Stimulated activated naive CD4-positive, alpha-beta T cell (primary cell): ENCODE measurements at regions not wholly inside any gene's neighbourhood (a gene's known extent, or its start where the extent isn't known, plus 50 kb on each side); places are given as distances from the start of the nearest gene placed in this dataset.

Experiments
- DNase-seq, 6 experiments: peaks; one replicate each; lab custom pipeline; 2025; lab: John Stamatoyannopoulos, UW

DNA sequence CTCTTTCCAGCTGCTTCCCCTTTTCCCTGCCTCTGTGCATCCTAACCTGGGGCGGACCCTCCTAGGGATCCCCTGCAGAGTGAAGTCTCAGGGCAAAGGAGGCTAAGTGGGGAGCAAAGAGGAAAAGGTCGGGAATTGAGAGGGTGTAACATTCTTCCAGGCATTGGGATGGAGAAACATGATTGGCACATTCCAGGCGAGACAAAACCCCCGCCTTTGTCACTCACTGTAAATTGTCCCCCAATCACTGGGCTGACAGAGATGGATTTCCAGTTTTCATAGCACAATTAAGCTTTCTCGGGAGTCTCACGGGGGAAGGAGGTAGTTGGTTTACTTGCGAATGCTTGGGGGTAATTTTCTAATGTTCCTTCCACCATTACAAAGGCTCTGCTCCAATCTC is 74.9 kb downstream of the MIAT start:
- no peak for DNase-seq

DNA sequence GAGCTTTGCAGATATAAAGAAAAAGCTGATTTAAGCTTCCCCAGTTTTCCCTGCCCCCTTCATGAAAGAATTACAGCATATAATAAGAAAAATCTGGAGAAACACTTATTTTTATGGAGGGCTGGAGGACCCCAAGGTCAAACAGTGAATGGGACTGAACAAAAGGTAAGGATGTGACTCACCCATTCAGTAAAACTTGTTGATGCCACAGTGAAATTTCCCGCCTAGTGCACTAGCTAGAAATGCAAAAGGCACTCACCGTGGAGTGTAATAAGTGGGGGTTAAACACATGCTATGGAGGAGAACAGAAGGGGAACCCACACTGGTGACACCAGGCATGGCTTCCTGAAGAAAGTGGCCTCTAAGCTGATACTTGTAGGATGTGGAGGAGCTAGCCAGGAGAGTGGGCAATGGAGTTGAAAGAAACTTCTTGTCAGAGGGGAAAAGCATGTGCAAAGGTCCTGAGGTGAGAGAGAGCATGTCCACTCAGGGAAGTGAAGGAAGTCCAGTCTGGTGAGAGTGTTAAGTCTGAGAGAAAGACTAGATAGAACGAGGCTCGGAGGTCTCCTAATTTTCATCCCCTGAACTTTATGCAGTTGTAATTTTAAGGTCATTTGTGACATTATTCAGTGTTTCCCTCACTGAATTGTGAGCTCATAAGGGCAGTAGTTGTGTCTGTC is 77.1 kb downstream of the MIAT start:
- no peak for DNase-seq

DNA sequence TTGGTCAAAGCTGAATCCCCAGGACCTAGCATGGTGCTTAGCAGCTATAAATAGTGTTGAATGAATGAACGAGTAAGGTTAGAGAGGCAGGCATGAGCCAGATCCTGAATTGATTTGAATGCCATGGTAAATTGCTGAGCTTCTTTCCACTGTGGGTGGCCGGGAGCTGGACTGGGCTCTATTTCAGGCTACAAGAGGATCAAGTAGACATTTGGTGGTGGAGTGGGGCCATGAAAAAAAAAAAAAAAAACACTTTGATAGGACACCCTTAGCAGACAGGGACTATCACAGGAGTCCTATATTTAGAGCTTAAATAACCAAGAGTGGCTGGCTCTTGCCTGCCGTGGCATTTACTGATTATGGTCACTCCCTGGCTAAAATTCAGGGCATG is 77.6 kb downstream of the MIAT start:
- DNase-seq: no peak

DNA sequence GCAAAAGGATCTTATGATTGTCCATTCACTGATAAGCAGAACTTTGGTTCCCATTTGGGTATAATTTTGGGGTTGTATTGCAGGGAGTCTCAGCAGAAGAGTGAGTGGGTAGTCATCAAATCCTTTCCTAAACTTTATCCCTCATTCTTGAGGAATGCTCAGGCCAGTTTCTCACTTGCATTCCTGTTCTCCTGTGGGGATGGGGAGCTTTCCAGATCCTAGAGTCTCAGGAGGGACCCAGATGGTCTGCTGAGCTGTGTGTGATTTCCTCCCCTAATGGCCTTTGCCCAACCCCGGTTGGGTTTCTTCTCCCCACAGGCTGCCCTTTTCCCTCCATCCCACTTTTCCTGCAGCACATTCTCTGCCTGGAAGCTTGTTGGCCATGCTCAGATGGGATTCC is 79.9 kb downstream of the MIAT start:
- no peak for DNase-seq

DNA sequence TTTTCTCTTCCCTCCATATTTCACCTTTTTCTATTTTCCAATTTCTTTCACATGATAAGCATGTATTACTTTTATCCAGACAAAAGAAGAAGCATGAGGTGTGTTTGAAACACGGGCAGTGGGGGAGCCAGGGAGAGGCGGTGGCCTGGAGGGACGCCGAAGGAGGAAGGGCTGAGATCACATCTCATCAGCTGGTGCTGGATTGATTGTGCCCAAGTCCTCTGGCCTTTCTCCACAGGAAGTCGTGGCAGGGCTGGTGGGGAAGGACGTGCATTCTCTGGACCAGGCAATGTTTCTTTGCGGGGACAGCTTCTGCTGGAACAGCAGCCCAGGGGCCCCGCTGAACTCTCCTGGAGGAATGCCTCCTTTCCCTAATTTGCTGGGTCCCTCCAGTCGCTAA is 82.9 kb downstream of the MIAT start:
- no peak for DNase-seq

DNA sequence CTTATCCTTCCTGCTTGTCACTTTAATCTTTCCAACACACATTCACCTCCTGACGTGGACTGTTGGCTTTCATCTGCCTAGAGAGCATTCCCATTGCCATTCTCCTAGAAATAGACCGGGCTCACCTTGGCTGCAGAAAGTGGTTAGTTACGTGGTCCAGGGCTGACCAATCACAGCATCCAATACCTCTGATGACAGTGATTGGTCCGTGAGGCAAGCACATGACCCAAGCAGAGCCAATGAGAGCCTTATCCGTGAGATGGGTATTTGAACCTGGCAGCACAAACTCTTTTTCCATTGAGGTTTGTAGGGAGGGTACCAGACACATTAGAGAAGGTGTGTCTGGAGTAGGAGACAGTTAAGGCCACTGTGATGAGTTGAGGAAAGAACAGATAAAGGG is 85.8 kb downstream of the MIAT start:
- DNase-seq: no peak

DNA sequence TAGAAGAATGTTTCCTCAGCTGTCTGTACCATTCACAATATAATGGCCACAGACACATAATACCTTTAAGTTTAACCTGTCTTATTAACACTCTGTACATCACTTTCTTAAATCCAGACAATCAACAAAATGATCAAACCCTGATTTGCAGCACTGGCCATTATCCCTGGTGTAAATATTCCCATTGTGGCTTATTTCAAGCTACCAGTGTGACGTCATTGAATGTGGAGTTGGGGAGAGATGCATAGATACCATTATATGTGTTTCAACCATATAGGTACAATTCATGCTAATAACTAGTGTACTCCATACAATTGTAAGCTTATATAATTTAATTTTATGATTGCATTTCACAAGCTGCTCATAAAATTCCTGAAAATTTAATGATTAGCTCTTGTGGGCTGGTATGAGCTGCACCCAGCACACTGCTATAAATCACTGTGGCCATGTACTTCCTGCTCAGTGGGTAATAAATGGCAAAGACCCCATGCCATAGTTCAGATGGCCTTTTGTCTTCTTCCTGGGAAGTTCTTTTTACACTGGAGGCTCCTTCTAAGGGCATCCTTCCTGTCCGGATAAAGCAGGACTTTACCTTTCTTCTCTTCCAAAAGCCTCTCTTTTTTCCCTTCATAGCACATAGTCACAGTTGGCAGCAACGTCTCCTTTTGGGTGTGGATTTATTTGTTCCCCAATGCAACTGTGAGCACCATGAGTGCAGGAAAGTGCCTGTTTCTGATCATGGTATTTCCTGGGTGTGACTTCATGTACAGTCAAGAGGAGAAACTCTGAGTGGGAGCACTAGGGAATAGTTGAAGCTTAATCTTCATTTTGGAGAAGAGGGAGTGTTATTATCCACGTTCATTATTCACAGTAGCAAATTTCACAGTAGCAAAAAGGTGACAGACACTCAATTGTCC is 87.8 kb downstream of the MIAT start:
- no peak for DNase-seq

DNA sequence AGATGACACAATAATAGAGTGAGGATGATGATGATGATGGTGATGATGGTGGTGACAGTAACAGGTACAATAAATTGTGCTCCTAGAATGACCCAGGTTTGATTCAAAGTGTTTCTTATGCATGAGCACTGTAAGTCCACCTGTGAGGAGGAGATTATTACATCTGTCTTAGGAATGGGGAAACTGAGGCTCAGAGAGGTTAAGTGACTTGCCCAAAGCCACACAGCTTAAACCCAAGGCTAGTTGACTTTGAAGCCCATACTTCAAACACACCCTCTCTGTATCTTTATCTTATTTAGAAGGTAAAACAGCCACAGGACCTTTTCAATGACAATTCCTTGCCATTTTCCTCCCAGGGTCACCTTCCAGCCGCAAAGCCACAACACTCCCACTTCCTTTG is 88.9 kb downstream of the MIAT start:
- no peak for DNase-seq

DNA sequence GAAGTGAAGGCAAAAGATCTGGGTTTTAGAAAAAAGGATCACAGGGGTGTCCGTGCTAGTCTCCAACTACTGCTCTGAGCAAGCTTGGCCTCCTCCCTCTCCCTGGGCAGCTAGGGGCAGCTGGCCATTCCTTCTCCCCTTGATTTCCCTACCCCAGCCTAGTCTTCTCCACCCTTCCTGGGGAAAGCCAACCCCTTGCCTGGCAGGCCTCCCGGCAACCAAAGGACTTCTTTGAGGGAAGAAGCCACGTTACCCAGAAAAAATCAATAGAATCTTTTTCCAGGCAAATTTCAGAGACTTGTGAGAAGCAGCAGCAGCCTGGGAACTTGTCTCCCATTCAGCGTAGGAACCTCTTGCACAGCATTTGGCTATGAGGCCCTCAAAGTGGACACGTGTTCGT is 91.5 kb downstream of the MIAT start:
- no peak for DNase-seq

DNA sequence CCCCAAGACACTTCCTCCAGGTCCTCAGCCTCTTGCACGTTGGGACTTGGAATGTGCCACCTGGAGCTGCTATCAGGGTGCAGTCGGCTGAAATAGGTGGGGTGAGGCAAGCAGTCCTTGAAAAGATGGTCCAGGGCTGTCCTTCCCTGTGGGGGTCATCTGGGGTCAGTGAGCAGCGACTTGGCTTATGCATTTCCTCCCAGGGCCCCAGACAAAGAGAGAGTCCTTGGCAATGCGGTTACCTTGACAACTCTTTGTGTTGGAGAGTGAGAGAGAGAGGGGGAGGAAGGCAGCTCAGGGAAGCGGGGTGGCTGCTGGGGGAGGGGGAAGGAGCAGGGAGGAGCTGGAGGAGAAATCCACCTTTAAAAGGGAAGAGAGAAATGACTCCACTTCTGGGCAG is 93.8 kb downstream of the MIAT start:
- DNase-seq: no peak

DNA sequence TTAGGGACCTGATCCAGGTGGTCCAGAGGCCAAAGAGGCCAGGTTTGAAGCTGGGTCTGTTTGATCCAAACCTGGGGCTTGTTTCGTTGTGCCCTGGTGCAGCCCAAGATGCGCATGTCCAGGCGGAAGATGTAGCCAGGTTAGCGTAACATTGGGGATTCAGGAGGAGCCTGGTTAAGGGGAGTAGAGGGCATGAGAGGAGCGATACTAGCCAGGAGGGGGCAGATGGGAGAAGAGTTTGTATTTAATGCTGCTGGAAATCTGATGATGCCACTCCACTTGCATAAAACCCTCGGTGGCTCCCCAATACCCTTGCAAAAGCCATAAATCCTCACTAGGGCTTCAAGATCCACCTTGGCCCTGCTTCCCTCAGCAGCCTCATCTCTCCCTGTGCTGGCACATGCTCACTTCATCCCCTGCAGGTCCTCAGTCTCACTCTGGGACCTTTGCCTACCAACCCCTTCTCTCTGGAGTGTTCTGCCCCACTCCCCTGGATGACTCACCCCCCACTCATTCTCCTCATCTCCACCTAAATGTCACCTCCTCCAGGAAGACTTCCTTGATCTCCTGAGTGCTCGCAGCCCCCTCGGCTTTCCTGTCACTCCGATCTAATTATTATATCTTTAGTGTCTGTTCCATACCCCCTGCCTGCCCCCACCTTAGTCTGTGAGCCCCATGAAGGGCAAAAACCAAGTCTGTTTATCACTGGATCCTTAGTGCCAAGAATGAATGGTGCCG is 95.9 kb downstream of the MIAT start:
- DNase-seq: no peak

DNA sequence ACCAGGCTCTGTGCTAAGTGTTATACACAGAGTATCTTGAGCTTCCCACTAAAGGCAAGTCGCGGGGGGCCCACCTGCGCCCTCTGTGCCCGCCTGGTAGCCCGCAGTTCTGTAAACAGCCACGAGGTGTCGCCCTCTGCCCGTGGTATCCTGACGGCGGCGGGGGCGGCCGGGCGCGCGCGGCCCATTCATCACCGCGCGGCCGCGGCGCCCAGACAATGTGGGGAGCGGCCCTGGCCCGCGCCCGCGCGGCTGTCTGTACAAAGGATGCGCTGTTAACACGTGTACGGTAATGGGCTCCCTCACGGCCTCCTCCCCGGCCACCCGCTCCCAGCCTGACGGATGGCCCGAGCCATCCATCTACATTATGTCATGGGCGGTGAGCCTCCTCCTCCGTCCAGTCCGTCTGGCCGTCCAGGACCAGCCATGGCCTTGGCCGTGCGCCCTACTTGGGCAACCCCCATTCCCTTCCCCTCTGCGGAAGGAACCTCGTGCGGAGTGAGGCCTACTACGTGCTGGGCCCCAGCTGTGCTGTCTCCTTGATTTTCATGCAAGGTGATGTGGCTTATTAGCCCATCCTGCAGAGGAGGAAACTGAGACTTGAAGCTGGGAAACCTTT is 99.4 kb downstream of the MIAT start:
- DNase-seq: peak in 4 of 6 experiments; percentile 3 to 50 (median 4)

DNA sequence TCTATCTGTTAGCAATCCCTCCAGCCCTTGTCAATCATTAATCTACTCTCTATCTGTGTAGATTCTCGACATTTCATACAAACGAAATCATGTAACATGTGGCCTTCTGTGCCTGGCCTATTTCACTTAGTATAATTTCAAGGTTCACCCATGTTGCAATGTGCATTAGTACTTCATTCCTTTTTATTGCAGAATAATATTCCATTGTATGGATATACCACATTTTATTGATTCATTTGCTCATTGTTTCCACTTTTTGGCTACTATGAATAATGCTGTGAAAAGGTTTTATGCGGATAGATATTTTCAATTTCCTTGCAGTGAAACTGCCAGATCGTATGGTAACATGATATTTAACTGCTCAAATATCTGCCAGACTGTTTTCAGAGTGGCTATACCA is 100.1 kb downstream of the MIAT start:
- DNase-seq: no peak

DNA sequence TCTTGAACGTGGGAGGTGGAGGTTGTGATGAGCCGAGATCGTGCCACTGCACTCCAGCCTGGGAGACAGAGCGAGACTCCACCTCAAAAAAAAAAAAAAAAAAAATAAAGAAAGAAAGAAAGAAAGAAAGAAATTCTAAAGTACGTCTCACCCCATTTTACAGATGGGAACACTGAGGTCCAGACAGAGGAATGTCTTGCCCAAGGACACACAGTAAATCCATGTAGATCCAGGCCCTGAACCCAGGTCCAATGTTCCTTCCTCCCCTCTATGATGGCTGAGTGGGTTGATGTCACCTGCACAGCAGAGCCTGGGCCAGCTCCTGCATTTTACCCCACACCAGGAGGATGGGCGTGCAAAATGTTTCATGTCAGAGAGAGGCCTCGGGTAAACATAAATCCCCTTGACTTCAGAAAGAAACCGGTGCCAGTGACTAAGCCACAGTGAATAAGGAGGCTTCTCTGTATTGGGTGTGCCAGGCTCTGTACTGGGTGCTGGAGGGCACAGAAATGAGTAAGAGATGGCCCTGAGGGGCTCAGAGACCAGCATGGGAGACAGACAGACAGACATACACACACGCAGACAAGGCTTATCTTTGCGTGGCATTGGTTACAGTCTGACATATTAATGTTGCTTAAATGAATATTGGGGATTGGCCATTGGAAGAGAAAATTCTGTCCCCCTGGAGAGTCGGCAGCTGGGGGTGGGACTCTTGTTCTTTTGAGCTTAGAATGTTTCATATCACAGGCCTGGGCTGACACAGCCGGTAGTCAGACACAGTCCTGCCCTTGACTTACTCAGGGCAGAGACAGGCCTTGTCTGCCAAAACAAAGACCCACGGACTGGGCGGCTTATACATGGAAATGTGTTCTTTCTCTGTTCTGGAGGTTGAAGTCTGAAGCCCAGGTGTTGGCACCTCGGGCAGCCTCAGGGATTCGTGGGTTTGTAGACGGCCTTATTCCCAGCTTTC is 105.4 kb downstream of the MIAT start:
- DNase-seq: no peak

DNA sequence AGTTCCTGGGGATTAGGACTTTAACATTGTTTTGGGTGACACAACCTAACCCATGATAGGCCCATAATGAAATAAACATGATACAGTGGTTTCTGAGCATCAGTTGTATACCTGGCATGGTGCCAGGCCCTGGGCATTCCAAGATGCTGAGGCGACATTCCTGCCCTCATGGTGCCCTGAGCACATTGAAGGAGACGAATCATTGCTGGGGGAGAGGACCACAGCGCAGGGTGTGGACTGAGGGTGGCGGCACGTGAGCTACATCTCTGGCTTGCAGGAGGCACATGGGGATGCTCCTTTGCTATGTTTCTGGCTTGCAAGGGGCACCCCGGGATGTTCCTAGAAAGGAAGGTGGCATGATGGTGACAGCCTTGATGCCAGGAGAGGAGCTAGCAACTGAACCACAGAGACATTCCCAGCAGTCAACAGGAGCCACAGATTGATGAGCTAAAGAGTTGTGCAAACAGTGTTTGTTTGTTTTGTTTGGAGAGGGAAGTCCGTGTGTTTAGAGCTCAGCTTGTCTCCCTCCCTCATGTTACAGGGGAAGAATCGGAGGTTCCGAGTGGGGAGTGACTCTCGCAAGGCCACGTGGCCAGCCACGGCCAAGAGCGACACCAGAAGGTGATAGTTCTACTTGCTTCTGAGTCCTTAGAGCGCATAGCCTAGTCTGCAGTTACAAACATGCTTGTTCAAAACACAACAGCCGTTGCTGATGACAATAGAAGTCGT is 106.4 kb downstream of the MIAT start:
- no peak for DNase-seq

DNA sequence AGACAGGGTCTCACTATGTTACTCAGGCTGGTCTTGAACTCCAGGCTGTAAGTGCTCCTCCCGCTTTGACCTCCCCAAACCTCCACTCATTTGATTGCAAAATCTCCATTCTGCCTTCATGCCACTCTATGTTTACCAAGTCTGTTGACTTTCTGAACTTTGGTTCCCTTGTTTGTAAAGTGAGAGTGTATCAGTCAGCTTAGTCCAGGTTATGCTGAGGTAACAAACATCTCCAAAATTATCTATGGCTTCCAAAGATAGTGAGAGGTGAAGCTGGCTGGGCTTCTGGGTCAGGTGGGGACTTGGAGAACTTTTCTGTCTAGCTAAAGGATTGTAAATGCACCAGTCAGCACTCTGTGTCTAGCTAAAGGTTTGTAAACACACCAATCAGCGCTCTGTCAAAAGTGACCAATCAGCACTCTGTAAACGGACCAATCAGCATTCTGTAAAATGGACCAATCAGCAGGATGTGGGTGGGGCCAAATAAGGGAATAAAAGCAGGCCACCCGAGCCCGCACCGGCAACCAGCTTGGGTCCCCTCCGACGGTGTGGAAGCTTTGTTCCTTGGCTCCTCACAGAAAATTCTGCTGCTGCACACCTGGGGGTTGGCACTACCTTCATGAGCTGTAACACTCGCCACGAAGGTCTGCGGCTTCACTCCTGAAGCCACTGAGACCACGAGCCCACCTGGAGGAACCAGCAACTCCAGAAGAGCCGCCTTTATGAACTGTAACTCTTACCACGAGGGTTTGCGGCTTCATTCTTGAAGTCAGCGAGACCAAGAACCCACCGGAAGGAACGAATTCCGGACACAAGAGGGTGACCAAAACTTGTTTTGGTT is 109.3 kb downstream of the MIAT start:
- DNase-seq: no peak

DNA sequence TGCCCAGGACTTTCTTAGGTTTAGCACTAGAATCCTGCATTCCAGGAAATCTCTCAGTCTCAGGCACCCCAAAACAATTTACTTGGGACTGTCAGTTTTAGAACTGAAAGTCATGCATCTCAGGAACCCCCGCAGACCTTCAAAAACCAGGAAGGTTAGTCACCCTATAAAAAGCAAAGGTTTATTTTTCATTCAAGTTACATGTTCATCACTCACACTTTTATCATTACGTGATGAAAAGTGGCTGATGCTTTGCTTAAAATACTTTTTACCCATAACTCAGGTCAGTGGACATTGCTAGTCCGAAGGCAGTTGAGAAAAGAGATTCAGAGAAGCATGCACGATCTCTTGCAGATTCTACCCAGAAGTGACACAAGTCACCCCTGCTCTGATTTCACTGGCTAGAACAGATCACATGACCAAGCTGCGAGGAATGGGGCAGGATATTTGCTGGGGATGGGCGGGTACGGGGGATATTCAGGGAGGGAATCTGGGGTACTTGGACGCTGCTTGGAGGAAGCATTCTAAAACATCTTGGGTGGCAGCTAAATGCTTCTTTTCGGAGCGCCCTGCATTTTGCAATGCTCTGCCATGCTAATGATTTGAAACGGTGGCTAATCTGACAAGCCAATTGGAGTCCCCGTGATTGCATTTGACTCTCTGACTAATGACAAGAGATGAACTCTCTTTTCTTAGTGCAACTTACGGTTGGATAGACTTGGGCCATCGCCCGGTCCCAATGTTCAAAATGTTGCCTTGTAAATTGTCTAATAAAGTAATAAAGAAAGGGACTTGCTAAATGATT is 110.2 kb downstream of the MIAT start:
- no peak for DNase-seq

DNA sequence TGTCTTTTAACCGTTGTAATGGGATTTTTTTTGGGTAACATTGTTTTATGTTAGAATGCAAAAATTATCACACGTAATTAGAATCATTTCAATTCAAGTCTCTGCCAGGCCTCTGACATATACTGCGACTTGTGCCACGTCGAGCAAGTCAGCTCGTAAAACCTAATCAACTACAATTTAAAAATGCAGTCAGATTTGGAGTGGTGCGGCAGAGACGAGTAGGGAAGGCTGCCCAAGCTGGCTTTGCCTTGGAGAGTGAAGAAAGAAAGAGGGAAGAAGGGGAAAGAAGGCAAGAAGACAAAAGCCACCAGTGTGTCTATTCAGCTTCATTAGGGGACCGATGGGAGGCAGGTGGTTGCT is 110.7 kb downstream of the MIAT start:
- no peak for DNase-seq

DNA sequence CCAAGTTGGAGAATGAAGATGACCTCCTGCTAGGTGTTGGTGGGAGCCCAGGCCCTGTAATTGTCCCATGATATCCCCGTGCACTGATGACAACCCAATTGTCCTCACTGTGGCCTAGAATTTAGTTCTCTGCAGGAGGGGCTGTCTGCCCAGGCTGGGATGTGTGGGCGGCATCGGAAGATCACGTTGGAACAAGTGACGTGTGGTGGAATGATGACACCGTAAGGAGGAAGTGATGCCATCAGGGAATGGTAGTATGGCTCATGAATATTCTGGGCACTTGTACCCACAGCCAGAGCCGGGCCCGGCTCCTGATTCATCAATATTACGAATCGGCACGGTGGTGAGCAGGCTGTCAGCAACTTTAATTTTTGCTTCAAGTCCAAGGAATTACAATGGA is 111.6 kb downstream of the MIAT start:
- no peak for DNase-seq
